ENCODE measurements at regions not wholly inside any gene's neighbourhood (a gene's known extent, or its start where the extent isn't known, plus 50 kb on each side); places are given as distances from the start of the nearest gene placed in this dataset.
A peak's percentile ranks its signal among the peaks of the same experiment; 100 is the strongest.

- no peak overlapping the region for H3K27ac Mint-ChIP-seq
- H3K36me3 Mint-ChIP-seq (ENCODE audit: low read depth), result no peaks in the 10 kb centered on the region
- H3K27me3 Mint-ChIP-seq (ENCODE audit: insufficient read depth), result peaks cover 3% of the 10 kb centered on the region
- no peak for DNase-seq (ENCODE audit: low spot score)
- H3K4me1 Mint-ChIP-seq (ENCODE audit: low read depth), result no peaks in the 10 kb centered on the region
- no peak overlapping the region for H3K4me3 Mint-ChIP-seq
- intact Hi-C loops (cut with micrococcal nuclease), result no loop called here
- H3K9me3 Mint-ChIP-seq, result no peaks in the 10 kb centered on the region
Observed at GRCh38 chr3:148289159-148289558, 408.5 kb upstream of the AGTR1 start.

- DNase-seq (ENCODE audit: low spot score), result no peak
- Mint-ChIP-seq H3K4me1 (ENCODE audit: low read depth) (peaks cover 20% of the 10 kb centered on the region), H3K27ac (no peak overlapping the region), H3K4me3 (no peak overlapping the region), H3K9me3 (peaks cover 10% of the 10 kb centered on the region), H3K36me3 (ENCODE audit: low read depth) (no peaks in the 10 kb centered on the region), H3K27me3 (ENCODE audit: insufficient read depth) (no peaks in the 10 kb centered on the region)
- intact Hi-C loops (cut with micrococcal nuclease), result no loop called here
Observed at GRCh38 chr3:148297013-148297412, 400.7 kb upstream of the AGTR1 start.

GRCh38 chr3:148307443-148307843 is 390.3 kb upstream of the AGTR1 start:
- Mint-ChIP-seq H3K4me1 (ENCODE audit: low read depth) (no peaks in the 10 kb centered on the region), H3K9me3 (no peaks in the 10 kb centered on the region), H3K27me3 (ENCODE audit: insufficient read depth) (peaks cover 3% of the 10 kb centered on the region), H3K27ac (no peak overlapping the region), H3K36me3 (ENCODE audit: low read depth) (no peaks in the 10 kb centered on the region), H3K4me3 (no peak overlapping the region)
- intact Hi-C loops (cut with micrococcal nuclease), result no loop called here
- no peak for DNase-seq (ENCODE audit: low spot score)

- intact Hi-C loops (cut with micrococcal nuclease), result loop anchor here (1.0 kb wide), 2 partner anchors 151 to 634 kb away; no protein-coding TSS in a partner anchor
- no peak overlapping the region for H3K27ac Mint-ChIP-seq
- peaks cover 3% of the 10 kb centered on the region for H3K27me3 Mint-ChIP-seq (ENCODE audit: insufficient read depth)
Observed at GRCh38 chr3:148309390-148310035, 388.2 kb upstream of the AGTR1 start.

GRCh38 chr3:148315756-148316155 is 381.9 kb upstream of the AGTR1 start:
- intact Hi-C loops (cut with micrococcal nuclease), result no loop called here
- H3K27me3 Mint-ChIP-seq (ENCODE audit: insufficient read depth), result peaks cover 3% of the 10 kb centered on the region
- DNase-seq (ENCODE audit: low spot score), result no peak

More at GRCh38 chr3:148309390-148310035, 388.2 kb upstream of the AGTR1 start:
- no peaks in the 10 kb centered on the region for H3K9me3 Mint-ChIP-seq
- no peak overlapping the region for H3K4me3 Mint-ChIP-seq
- no peaks in the 10 kb centered on the region for H3K36me3 Mint-ChIP-seq (ENCODE audit: low read depth)
- no peak for DNase-seq (ENCODE audit: low spot score)
- no peaks in the 10 kb centered on the region for H3K4me1 Mint-ChIP-seq (ENCODE audit: low read depth)

GRCh38 chr3:148318240-148318639 is 379.5 kb upstream of the AGTR1 start:
- H3K27ac Mint-ChIP-seq, result no peak overlapping the region
- intact Hi-C loops (cut with micrococcal nuclease), result no loop called here
- H3K27me3 Mint-ChIP-seq (ENCODE audit: insufficient read depth), result no peaks in the 10 kb centered on the region
- DNase-seq (ENCODE audit: low spot score), result no peak
- peaks cover 12% of the 10 kb centered on the region for H3K4me1 Mint-ChIP-seq (ENCODE audit: low read depth)
- H3K9me3 Mint-ChIP-seq, result no peaks in the 10 kb centered on the region
- H3K4me3 Mint-ChIP-seq, result no peak overlapping the region
- H3K36me3 Mint-ChIP-seq (ENCODE audit: low read depth), result no peaks in the 10 kb centered on the region

More at GRCh38 chr3:148315756-148316155, 381.9 kb upstream of the AGTR1 start:
- H3K4me1 Mint-ChIP-seq (ENCODE audit: low read depth), result peaks cover 12% of the 10 kb centered on the region
- H3K9me3 Mint-ChIP-seq, result no peaks in the 10 kb centered on the region
- H3K4me3 Mint-ChIP-seq, result no peak overlapping the region
- no peak overlapping the region for H3K27ac Mint-ChIP-seq
- H3K36me3 Mint-ChIP-seq (ENCODE audit: low read depth), result no peaks in the 10 kb centered on the region

- Mint-ChIP-seq H3K4me1 (ENCODE audit: low read depth) (peaks cover 12% of the 10 kb centered on the region), H3K27ac (peak overlapping the region; percentile 9), H3K36me3 (ENCODE audit: low read depth) (no peaks in the 10 kb centered on the region), H3K27me3 (ENCODE audit: insufficient read depth) (no peaks in the 10 kb centered on the region), H3K9me3 (no peaks in the 10 kb centered on the region), H3K4me3 (no peak overlapping the region)
- DNase-seq (ENCODE audit: low spot score), result no peak
- intact Hi-C loops (cut with micrococcal nuclease), result loop anchor here (1.0 kb wide), 1 partner anchor 21 kb away; no protein-coding TSS in a partner anchor
Observed at GRCh38 chr3:148319161-148319915, 378.4 kb upstream of the AGTR1 start.

GRCh38 chr3:148319960-148320359 is 377.7 kb upstream of the AGTR1 start:
- Mint-ChIP-seq H3K4me3 (no peak overlapping the region), H3K27me3 (ENCODE audit: insufficient read depth) (no peaks in the 10 kb centered on the region), H3K4me1 (ENCODE audit: low read depth) (peaks cover 12% of the 10 kb centered on the region), H3K9me3 (peaks cover 5% of the 10 kb centered on the region), H3K36me3 (ENCODE audit: low read depth) (no peaks in the 10 kb centered on the region), H3K27ac (no peak overlapping the region)
- DNase-seq (ENCODE audit: low spot score), result no peak
- intact Hi-C loops (cut with micrococcal nuclease), result loop anchor here (1.0 kb wide), 1 partner anchor 22 kb away; no protein-coding TSS in a partner anchor

- no peak overlapping the region for H3K4me3 Mint-ChIP-seq
- no peak overlapping the region for H3K27ac Mint-ChIP-seq
- intact Hi-C loops (cut with micrococcal nuclease), result no loop called here
- no peak for DNase-seq (ENCODE audit: low spot score)
- no peaks in the 10 kb centered on the region for H3K27me3 Mint-ChIP-seq (ENCODE audit: insufficient read depth)
- no peaks in the 10 kb centered on the region for H3K36me3 Mint-ChIP-seq (ENCODE audit: low read depth)
- H3K4me1 Mint-ChIP-seq (ENCODE audit: low read depth), result no peaks in the 10 kb centered on the region
- peaks cover 2% of the 10 kb centered on the region for H3K9me3 Mint-ChIP-seq
Observed at GRCh38 chr3:148329481-148330235, 368.0 kb upstream of the AGTR1 start.

- Mint-ChIP-seq H3K27ac (no peak overlapping the region), H3K4me3 (no peak overlapping the region), H3K9me3 (no peaks in the 10 kb centered on the region), H3K36me3 (ENCODE audit: low read depth) (no peaks in the 10 kb centered on the region), H3K4me1 (ENCODE audit: low read depth) (no peaks in the 10 kb centered on the region), H3K27me3 (ENCODE audit: insufficient read depth) (no peaks in the 10 kb centered on the region)
- intact Hi-C loops (cut with micrococcal nuclease), result no loop called here
- DNase-seq (ENCODE audit: low spot score), result no peak
Observed at GRCh38 chr3:148330542-148330941, 367.2 kb upstream of the AGTR1 start.

GRCh38 chr3:148331081-148331846 is 366.4 kb upstream of the AGTR1 start:
- Mint-ChIP-seq H3K9me3 (no peaks in the 10 kb centered on the region), H3K27ac (no peak overlapping the region), H3K4me1 (ENCODE audit: low read depth) (no peaks in the 10 kb centered on the region), H3K4me3 (no peak overlapping the region), H3K27me3 (ENCODE audit: insufficient read depth) (no peaks in the 10 kb centered on the region), H3K36me3 (ENCODE audit: low read depth) (no peaks in the 10 kb centered on the region)
- intact Hi-C loops (cut with micrococcal nuclease), result no loop called here
- no peak for DNase-seq (ENCODE audit: low spot score)

GRCh38 chr3:148332509-148332908 is 365.2 kb upstream of the AGTR1 start:
- Mint-ChIP-seq H3K4me3 (no peak overlapping the region), H3K9me3 (no peaks in the 10 kb centered on the region), H3K36me3 (ENCODE audit: low read depth) (no peaks in the 10 kb centered on the region), H3K27ac (no peak overlapping the region), H3K4me1 (ENCODE audit: low read depth) (no peaks in the 10 kb centered on the region), H3K27me3 (ENCODE audit: insufficient read depth) (no peaks in the 10 kb centered on the region)
- no peak for DNase-seq (ENCODE audit: low spot score)
- intact Hi-C loops (cut with micrococcal nuclease), result no loop called here
